ENCODE measurements at regions not wholly inside any gene's neighbourhood (a gene's known extent, or its start where the extent isn't known, plus 50 kb on each side); places are given as distances from the start of the nearest gene placed in this dataset.

GRCh38 chr13:26821672-26822071, 61.1 kb upstream of the GPR12 start:
- Histone ChIP-seq H3K27ac (ENCODE audit: low read length) (no peak overlapping the region), H2AFZ (ENCODE audit: low read depth, low read length) (no peak overlapping the region), H3K4me3 (ENCODE audit: low read length) (no peak overlapping the region), H3K79me2 (ENCODE audit: low read length) (no peaks in the 10 kb centered on the region), H4K20me1 (ENCODE audit: insufficient read depth, low read length) (no peaks in the 10 kb centered on the region), H3K4me1 (ENCODE audit: low read length) (no peaks in the 10 kb centered on the region), H3K9ac (ENCODE audit: low read length) (no peak overlapping the region), H3K27me3 (ENCODE audit: low read depth, low read length) (peaks cover 18% of the 10 kb centered on the region), H3K36me3 (replicated peaks; ENCODE audit: low read depth, low read length) (no peaks in the 10 kb centered on the region), H3K9me3 (ENCODE audit: insufficient read depth, low read length) (no peaks in the 10 kb centered on the region), H3K4me2 (ENCODE audit: low read length) (no peak overlapping the region)
- TF ChIP-seq EZH2phosphoT487 (IDR thresholded peaks at IDR 0.05; ENCODE audit: low read depth) (no peak), CTCF (IDR thresholded peaks at IDR 0.05; ENCODE audit: low read depth, low read length) (no peak)

- Histone ChIP-seq H4K20me1 (ENCODE audit: insufficient read depth, low read length) (no peaks in the 10 kb centered on the region), H3K79me2 (ENCODE audit: low read length) (no peaks in the 10 kb centered on the region), H3K9me3 (ENCODE audit: insufficient read depth, low read length) (no peaks in the 10 kb centered on the region), H2AFZ (ENCODE audit: low read depth, low read length) (no peak overlapping the region), H3K4me1 (ENCODE audit: low read length) (no peaks in the 10 kb centered on the region), H3K4me3 (ENCODE audit: low read length) (no peak overlapping the region), H3K4me2 (ENCODE audit: low read length) (no peak overlapping the region), H3K36me3 (replicated peaks; ENCODE audit: low read depth, low read length) (no peaks in the 10 kb centered on the region), H3K27ac (ENCODE audit: low read length) (no peak overlapping the region), H3K9ac (ENCODE audit: low read length) (no peak overlapping the region), H3K27me3 (ENCODE audit: low read depth, low read length) (peaks cover 19% of the 10 kb centered on the region)
- no peak for TF ChIP-seq EZH2phosphoT487 (IDR thresholded peaks at IDR 0.05; ENCODE audit: low read depth)
- TF ChIP-seq CTCF (IDR thresholded peaks at IDR 0.05; ENCODE audit: low read depth, low read length) = no peak
These were observed 60.3 kb upstream of the GPR12 start for GRCh38 chr13:26820871-26821270.

- H3K4me3 ChIP-seq (ENCODE audit: low read length) = no peak overlapping the region
- H2AFZ ChIP-seq (ENCODE audit: low read depth, low read length) = no peak overlapping the region
- no peaks in the 10 kb centered on the region for H3K4me1 ChIP-seq (ENCODE audit: low read length)
- TF ChIP-seq EZH2phosphoT487 (IDR thresholded peaks at IDR 0.05; ENCODE audit: low read depth) = no peak
- H4K20me1 ChIP-seq (ENCODE audit: insufficient read depth, low read length) = no peaks in the 10 kb centered on the region
- peaks cover 19% of the 10 kb centered on the region for H3K27me3 ChIP-seq (ENCODE audit: low read depth, low read length)
- no peak overlapping the region for H3K9ac ChIP-seq (ENCODE audit: low read length)
- no peaks in the 10 kb centered on the region for H3K79me2 ChIP-seq (ENCODE audit: low read length)
- no peaks in the 10 kb centered on the region for H3K36me3 ChIP-seq (replicated peaks; ENCODE audit: low read depth, low read length)
- no peaks in the 10 kb centered on the region for H3K9me3 ChIP-seq (ENCODE audit: insufficient read depth, low read length)
- no peak overlapping the region for H3K27ac ChIP-seq (ENCODE audit: low read length)
- H3K4me2 ChIP-seq (ENCODE audit: low read length) = no peak overlapping the region
These were observed 58.5 kb upstream of the GPR12 start for GRCh38 chr13:26819046-26819445.

- Histone ChIP-seq H4K20me1 (ENCODE audit: insufficient read depth, low read length) (no peaks in the 10 kb centered on the region), H3K27me3 (ENCODE audit: low read depth, low read length) (peaks cover 32% of the 10 kb centered on the region), H3K4me2 (ENCODE audit: low read length) (no peak overlapping the region), H3K4me3 (ENCODE audit: low read length) (no peak overlapping the region), H3K36me3 (replicated peaks; ENCODE audit: low read depth, low read length) (no peaks in the 10 kb centered on the region), H3K79me2 (ENCODE audit: low read length) (no peaks in the 10 kb centered on the region), H3K9me3 (ENCODE audit: insufficient read depth, low read length) (no peaks in the 10 kb centered on the region), H3K9ac (ENCODE audit: low read length) (no peak overlapping the region), H3K27ac (ENCODE audit: low read length) (no peak overlapping the region), H3K4me1 (ENCODE audit: low read length) (no peaks in the 10 kb centered on the region), H2AFZ (ENCODE audit: low read depth, low read length) (no peak overlapping the region)
- TF ChIP-seq EZH2phosphoT487 (IDR thresholded peaks at IDR 0.05; ENCODE audit: low read depth) = no peak
- TF ChIP-seq CTCF (IDR thresholded peaks at IDR 0.05; ENCODE audit: low read depth, low read length) = no peak
These were observed 56.3 kb upstream of the GPR12 start for GRCh38 chr13:26816881-26817280.

GRCh38 chr13:26813980-26814348, 53.4 kb upstream of the GPR12 start:
- Histone ChIP-seq H3K4me3 (ENCODE audit: low read length) (no peak overlapping the region), H3K36me3 (replicated peaks; ENCODE audit: low read depth, low read length) (no peaks in the 10 kb centered on the region), H4K20me1 (ENCODE audit: insufficient read depth, low read length) (no peaks in the 10 kb centered on the region), H3K27ac (ENCODE audit: low read length) (no peak overlapping the region), H3K4me1 (ENCODE audit: low read length) (no peaks in the 10 kb centered on the region), H3K9ac (ENCODE audit: low read length) (no peak overlapping the region), H3K79me2 (ENCODE audit: low read length) (no peaks in the 10 kb centered on the region), H3K4me2 (ENCODE audit: low read length) (no peak overlapping the region), H3K27me3 (ENCODE audit: low read depth, low read length) (peaks cover 53% of the 10 kb centered on the region), H3K9me3 (ENCODE audit: insufficient read depth, low read length) (no peaks in the 10 kb centered on the region), H2AFZ (ENCODE audit: low read depth, low read length) (no peak overlapping the region)
- no peak for TF ChIP-seq EZH2phosphoT487 (IDR thresholded peaks at IDR 0.05; ENCODE audit: low read depth)

Data from OCI-LY3 (cell line).